ENCODE measurements at regions not wholly inside any gene's neighbourhood (a gene's known extent, or its start where the extent isn't known, plus 50 kb on each side); places are given as distances from the start of the nearest gene placed in this dataset.
"Not testable (repeated sequence)": the region's sequence is repeated elsewhere in the genome, so short reads cannot be mapped to it uniquely, and the experiment has no call there.

GRCh38 chr18:38244480-38244879 lies 678.9 kb upstream of the CELF4 start:
- DNase-seq, result no peak

GRCh38 chr18:38243291-38243690 lies 677.7 kb upstream of the CELF4 start:
- no peak for DNase-seq

GRCh38 chr18:38241736-38242135 lies 676.1 kb upstream of the CELF4 start:
- DNase-seq, result no peak

GRCh38 chr18:38241216-38241615 lies 675.6 kb upstream of the CELF4 start:
- DNase-seq, result no peak

- DNase-seq, result no peak
Observed at GRCh38 chr18:38239606-38240005, 674.0 kb upstream of the CELF4 start.

GRCh38 chr18:38237796-38238195 lies 672.2 kb upstream of the CELF4 start:
- no peak for DNase-seq

- DNase-seq, result no peak
Observed at GRCh38 chr18:38221476-38222100, 656.0 kb upstream of the CELF4 start.

GRCh38 chr18:38198956-38199355 lies 633.4 kb upstream of the CELF4 start:
- DNase-seq, result no peak

GRCh38 chr18:38198526-38198925 lies 632.9 kb upstream of the CELF4 start:
- DNase-seq, result peak; percentile 50

GRCh38 chr18:38186491-38186890 lies 620.9 kb upstream of the CELF4 start:
- no peak for DNase-seq

- DNase-seq, result no peak
Observed at GRCh38 chr18:38174594-38174993, 609.0 kb upstream of the CELF4 start.

GRCh38 chr18:38174173-38174572 lies 608.6 kb upstream of the CELF4 start:
- no peak for DNase-seq

- no peak for DNase-seq
Observed at GRCh38 chr18:38170845-38171244, 605.2 kb upstream of the CELF4 start.

- DNase-seq, result no peak
Observed at GRCh38 chr18:38167623-38168022, 602.0 kb upstream of the CELF4 start.

GRCh38 chr18:38153116-38153515 lies 587.5 kb upstream of the CELF4 start:
- not testable (repeated sequence) for DNase-seq

GRCh38 chr18:38116716-38117115 lies 551.1 kb upstream of the CELF4 start:
- no peak for DNase-seq

- DNase-seq, result peak; percentile 49
Observed at GRCh38 chr18:38115201-38115600, 549.6 kb upstream of the CELF4 start.

- DNase-seq, result no peak
Observed at GRCh38 chr18:38087538-38087937, 521.9 kb upstream of the CELF4 start.

- no peak for DNase-seq
Observed at GRCh38 chr18:38081516-38081915, 515.9 kb upstream of the CELF4 start.

GRCh38 chr18:38077229-38077628 lies 511.6 kb upstream of the CELF4 start:
- DNase-seq, result peak; percentile 50

- DNase-seq, result no peak
Observed at GRCh38 chr18:38076346-38077070, 510.9 kb upstream of the CELF4 start.

- no peak for DNase-seq
Observed at GRCh38 chr18:38074298-38074876, 508.8 kb upstream of the CELF4 start.

- DNase-seq, result no peak
Observed at GRCh38 chr18:38067821-38068220, 502.2 kb upstream of the CELF4 start.

- DNase-seq, result no peak
Observed at GRCh38 chr18:38067086-38067485, 501.5 kb upstream of the CELF4 start.
